Lower leg skin (tissue), 4 donors: ENCODE measurements at regions not wholly inside any gene's neighbourhood (a gene's known extent, or its start where the extent isn't known, plus 50 kb on each side); places are given as distances from the start of the nearest gene placed in this dataset.

Experiments
- DNase-seq, 2 donors: peaks; one replicate each; pipeline ENCODE4 v3.0.0-alpha.2; 2019; ENCODE audit warnings: low spot score in 2 of 2
- H3K4me3 ChIP-seq: fragments of 200-600 bp; sonication (generic); 2 replicates; pipeline ENCODE4 v1.5.1; 2017; ENCODE audit warnings: mild to moderate bottlenecking, low read depth; ENCODE audit not compliant: poor library complexity, severe bottlenecking
- POLR2A ChIP-seq, 2 donors: fragments of 450-650 bp; IDR thresholded peaks; one replicate each; pipeline ENCODE4 v1.6.1; 2016 to 2017; ENCODE audit warnings: antibody characterized with exemption in 2 of 2, mild to moderate bottlenecking in 1 of 2, moderate library complexity in 1 of 2
- WGBS, 2 donors: methylation state at CpG; one replicate each; pipeline ENCODE4 v1.1.5; 2018; 5-methylcytosine and 5-hydroxymethylcytosine counted together
- intact Hi-C: fragments of 100-400 bp; cut with DNase I; formaldehyde crosslinking; loops from one replicate; pipeline ENCODE4 v1.15.0; 2023; ENCODE audit warnings: low total_unique reads
- TF ChIP-seq, protein P1 (sequence below), 3 donors: fragments of 450-650 bp; IDR thresholded peaks; one replicate each; pipeline ENCODE4 v1.5.1; 2016; ENCODE audit warnings: antibody characterized with exemption in 3 of 3, mild to moderate bottlenecking in 3 of 3, moderate library complexity in 2 of 3

DNA sequence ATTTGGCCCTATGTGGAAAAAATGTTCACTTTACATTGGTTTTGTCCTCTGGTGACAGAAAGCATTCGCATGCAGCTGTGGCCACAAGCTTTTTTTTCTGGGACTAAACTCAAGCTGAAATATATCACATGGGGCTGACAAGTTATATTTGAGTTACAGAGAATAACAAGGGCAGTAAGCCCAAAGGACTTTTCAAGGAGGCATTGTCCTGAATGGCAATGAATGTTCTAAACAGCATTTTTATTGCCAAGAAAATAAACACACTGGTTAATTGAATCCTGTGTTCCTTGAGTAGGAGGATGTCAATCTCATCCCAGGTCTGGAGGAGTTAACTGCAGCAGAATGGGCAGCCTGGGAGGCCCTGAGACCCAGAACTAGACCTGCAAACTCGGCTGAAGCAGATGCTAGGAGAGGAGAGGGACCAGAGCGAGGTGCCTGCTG lies 114.5 kb downstream of the COPRS start:
- WGBS, 2 donors = 35 to 58% methylated on average over 3 of the region's 3 CpGs
- DNase-seq = no peak
- intact Hi-C loops = no loop called here
- H3K4me3 ChIP-seq = no peak overlapping the region
- TF ChIP-seq, protein P1, sequence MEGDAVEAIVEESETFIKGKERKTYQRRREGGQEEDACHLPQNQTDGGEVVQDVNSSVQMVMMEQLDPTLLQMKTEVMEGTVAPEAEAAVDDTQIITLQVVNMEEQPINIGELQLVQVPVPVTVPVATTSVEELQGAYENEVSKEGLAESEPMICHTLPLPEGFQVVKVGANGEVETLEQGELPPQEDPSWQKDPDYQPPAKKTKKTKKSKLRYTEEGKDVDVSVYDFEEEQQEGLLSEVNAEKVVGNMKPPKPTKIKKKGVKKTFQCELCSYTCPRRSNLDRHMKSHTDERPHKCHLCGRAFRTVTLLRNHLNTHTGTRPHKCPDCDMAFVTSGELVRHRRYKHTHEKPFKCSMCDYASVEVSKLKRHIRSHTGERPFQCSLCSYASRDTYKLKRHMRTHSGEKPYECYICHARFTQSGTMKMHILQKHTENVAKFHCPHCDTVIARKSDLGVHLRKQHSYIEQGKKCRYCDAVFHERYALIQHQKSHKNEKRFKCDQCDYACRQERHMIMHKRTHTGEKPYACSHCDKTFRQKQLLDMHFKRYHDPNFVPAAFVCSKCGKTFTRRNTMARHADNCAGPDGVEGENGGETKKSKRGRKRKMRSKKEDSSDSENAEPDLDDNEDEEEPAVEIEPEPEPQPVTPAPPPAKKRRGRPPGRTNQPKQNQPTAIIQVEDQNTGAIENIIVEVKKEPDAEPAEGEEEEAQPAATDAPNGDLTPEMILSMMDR (IDR thresholded peaks at IDR 0.05) = no peak
- TF ChIP-seq POLR2A (IDR thresholded peaks at IDR 0.05) = no peak

DNA sequence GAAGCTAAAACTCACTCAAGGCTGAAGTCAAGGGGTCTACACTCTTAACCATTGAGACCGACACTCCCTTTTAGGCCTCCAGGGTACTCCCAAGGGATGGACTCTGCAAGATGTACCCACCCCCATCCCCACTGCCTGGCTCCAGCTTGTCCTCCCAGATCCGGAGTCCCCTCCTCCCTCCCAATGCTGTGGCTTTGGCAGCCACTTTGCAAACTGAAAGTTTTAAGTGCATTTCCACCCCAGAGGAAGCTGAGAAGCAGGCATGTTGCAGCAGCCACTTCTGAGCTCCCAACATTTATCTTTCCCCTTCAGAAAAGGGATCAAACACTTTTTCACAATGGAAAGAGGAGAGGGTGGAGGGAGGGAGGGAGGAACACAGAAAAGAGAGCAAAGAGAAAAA lies 115.2 kb downstream of the COPRS start:
- no peak for DNase-seq
- intact Hi-C loops = no loop called here
- WGBS, 2 donors = 39 to 44% methylated on average over 2 of the region's 2 CpGs
- TF ChIP-seq POLR2A (IDR thresholded peaks at IDR 0.05) = no peak
- TF ChIP-seq, protein P1 (IDR thresholded peaks at IDR 0.05) = no peak
- H3K4me3 ChIP-seq = no peak overlapping the region

DNA sequence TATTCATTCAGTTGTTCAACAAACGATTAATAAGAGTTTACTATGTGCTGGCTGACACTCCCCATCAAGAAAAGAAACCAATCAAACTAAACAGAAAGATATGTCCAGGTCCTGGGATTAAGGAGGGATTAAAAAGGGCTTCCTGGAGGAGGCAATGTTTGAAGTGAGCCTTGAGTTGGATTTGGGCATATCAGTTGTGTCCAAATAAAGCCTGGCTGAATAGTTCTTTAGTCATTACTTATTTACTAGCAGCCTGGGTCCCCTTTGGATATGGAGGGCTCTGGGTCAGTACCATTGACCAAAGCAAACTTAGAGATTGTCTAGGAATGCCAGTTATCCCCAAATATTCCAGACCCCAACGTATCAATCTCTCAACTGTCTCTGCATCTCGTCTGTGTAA lies 117.7 kb downstream of the COPRS start:
- no peak for DNase-seq
- 90 to 93% methylated on average over 3 of the region's 3 CpGs for WGBS, 2 donors
- H3K4me3 ChIP-seq = no peak overlapping the region
- intact Hi-C loops = no loop called here
- TF ChIP-seq, protein P1 (IDR thresholded peaks at IDR 0.05) = no peak
- no peak for TF ChIP-seq POLR2A (IDR thresholded peaks at IDR 0.05)

DNA sequence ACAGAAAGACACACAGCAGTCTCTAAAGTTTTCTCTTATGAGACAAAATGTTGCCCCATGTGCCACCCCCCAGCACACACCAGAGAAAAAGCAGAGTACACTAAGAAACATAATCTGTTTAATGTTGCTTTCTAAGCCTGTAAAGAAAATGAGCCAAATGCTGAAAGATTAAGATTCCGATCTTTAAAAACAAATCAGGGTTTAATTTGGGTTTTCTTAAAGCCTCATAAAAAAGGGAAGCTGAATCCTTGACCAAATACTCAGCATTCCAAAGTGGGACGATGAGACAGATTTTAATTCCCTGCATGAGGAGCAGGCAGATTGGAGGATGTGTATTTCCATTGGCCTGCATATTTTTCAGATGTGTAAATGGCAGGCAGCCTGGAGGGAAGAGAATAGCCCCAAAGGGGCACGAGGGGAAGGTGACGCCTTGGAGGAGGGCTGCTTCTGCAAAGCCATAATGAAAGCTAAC lies 118.4 kb downstream of the COPRS start:
- DNase-seq = no peak
- intact Hi-C loops = no loop called here
- no peak for TF ChIP-seq POLR2A (IDR thresholded peaks at IDR 0.05)
- TF ChIP-seq, protein P1 (IDR thresholded peaks at IDR 0.05) = no peak
- WGBS, 2 donors = 47 to 66% methylated on average over 4 of the region's 4 CpGs
- H3K4me3 ChIP-seq = no peak overlapping the region

DNA sequence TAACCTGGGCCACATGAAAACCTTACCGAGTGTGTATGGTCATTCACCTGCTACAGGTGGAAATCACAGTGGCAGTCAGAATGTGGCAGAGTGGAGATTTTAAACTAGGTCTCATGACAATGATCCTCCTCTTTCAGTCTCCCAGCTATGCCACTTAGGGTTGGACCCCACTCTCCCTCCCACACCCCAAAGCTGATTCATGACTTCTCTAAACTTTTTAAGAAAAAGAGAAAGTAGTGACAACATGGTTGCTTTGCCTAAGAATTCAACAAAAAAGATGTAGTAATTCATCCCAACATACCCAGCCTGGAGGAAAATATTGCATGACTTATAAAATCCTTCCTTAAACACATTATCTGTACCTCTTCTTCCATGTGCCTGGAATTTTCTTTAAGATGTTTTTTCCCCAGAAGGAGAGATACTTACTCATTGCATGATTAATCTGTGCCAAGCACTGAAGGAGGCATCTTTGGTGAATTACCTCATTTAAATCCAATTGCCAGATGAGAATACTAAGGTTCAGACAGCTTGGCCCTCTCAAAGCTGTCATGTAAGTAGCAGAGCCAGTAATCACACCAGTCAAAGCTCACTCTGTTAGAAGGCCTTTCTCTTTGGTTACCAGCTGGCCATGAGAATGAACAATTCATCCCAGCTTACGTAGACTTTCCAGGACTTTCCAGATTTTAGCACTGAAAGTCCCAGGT lies 119.9 kb downstream of the COPRS start:
- WGBS, 2 donors = 80 to 83% methylated on average over 2 of the region's 2 CpGs
- intact Hi-C loops = no loop called here
- DNase-seq = no peak
- H3K4me3 ChIP-seq = no peak overlapping the region
- no peak for TF ChIP-seq POLR2A (IDR thresholded peaks at IDR 0.05)
- TF ChIP-seq, protein P1 (IDR thresholded peaks at IDR 0.05) = no peak

DNA sequence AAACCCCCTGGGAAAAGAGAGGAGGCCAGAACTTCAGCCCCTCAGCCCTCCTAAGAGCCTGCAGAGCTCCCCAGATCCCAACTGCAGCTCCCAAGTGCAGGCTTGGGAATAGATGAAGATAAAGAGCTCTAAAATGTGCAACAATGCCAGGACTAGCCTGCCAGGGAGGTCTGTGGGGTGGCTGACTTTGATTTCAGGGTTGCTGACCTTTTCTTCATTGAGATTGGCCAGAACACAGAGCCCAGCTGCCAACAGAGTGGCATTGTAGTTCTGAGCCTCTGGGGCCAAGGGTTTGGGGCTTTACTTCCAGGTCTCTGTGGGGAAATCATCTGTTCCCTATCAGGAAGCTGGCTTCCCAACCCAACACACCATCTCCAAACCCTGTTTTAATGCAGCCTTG lies 120.6 kb downstream of the COPRS start:
- TF ChIP-seq, protein P1 (IDR thresholded peaks at IDR 0.05) = no peak
- no peak for TF ChIP-seq POLR2A (IDR thresholded peaks at IDR 0.05)
- DNase-seq = no peak
- intact Hi-C loops = no loop called here
- H3K4me3 ChIP-seq = no peak overlapping the region
